ENCODE measurements at regions not wholly inside any gene's neighbourhood (a gene's known extent, or its start where the extent isn't known, plus 50 kb on each side); places are given as distances from the start of the nearest gene placed in this dataset.

- POLR2A ChIA-PET = no interaction called here
Measured at GRCh38 chr5:155136216-155136850, 122.8 kb downstream of the KIF4B start.

GRCh38 chr5:155137683-155138082 is 124.1 kb downstream of the KIF4B start:
- H3K4me1 ChIP-seq (ENCODE audit: control insufficient read depth, insufficient read depth, low read length) = no peaks in the 10 kb centered on the region
- ChIA-PET POLR2A (no interaction called here), CTCF (no interaction called here)
- no peak for ATAC-seq
- no peak overlapping the region for H3K27ac ChIP-seq (ENCODE audit: low read length)
- H3K4me3 ChIP-seq (ENCODE audit: low read depth in 2 of 2, low read length in 2 of 2) = no peak overlapping the region
- H3K9me3 ChIP-seq (ENCODE audit: control insufficient read depth, insufficient read depth, low read depth, low read length) = no peaks in the 10 kb centered on the region
- BruUV-seq (replicated peaks) = no TSS peak
- DNase-seq (ENCODE audit: low read depth, low spot score) = no peak
- peaks cover 5% of the 10 kb centered on the region; the same call in 1 of the 2 replicates for H3K27me3 ChIP-seq (ENCODE audit: control insufficient read depth, insufficient read depth, low read length)
- TF ChIP-seq TCF7L2 (IDR thresholded peaks at IDR 0.05; ENCODE audit: low read depth, low read length) (no peak), REST (IDR thresholded peaks at IDR 0.05; ENCODE audit: insufficient read depth in 1 of 2, low read depth in 2 of 2, low read length in 1 of 2) (no peak)
- in situ Hi-C loops (cut with HindIII; ENCODE audit: low pct_unique_long_range_greater_than_20kb, low sequenced_read_pairs) = no loop called here
- intact Hi-C loops (cut with micrococcal nuclease; ENCODE audit: unreplicated experiment) = loop anchor here (5.0 kb wide), 2 partner anchors 1680 to 1995 kb away; no protein-coding TSS in a partner anchor
- H3K36me3 ChIP-seq (ENCODE audit: control insufficient read depth, insufficient read depth, low read length) = no peaks in the 10 kb centered on the region

More at GRCh38 chr5:155136216-155136850, 122.8 kb downstream of the KIF4B start:
- DNase-seq (ENCODE audit: low read depth, low spot score) (no peak), ATAC-seq (no peak)
- no peaks in the 10 kb centered on the region for H3K36me3 ChIP-seq (ENCODE audit: control insufficient read depth, insufficient read depth, low read length)
- H3K27me3 ChIP-seq (ENCODE audit: control insufficient read depth, insufficient read depth, low read length) = peaks cover 5% of the 10 kb centered on the region
- H3K9me3 ChIP-seq (ENCODE audit: control insufficient read depth, insufficient read depth, low read depth, low read length) = no peaks in the 10 kb centered on the region
- CTCF ChIA-PET = no interaction called here
- no peaks in the 10 kb centered on the region for H3K4me1 ChIP-seq (ENCODE audit: control insufficient read depth, insufficient read depth, low read length)
- no TSS peak for BruUV-seq (replicated peaks)
- in situ Hi-C loops (cut with HindIII; ENCODE audit: low pct_unique_long_range_greater_than_20kb, low sequenced_read_pairs) = no loop called here
- TF ChIP-seq REST (IDR thresholded peaks at IDR 0.05; ENCODE audit: insufficient read depth in 1 of 2, low read depth in 2 of 2, low read length in 1 of 2) (no peak), CTCF (IDR thresholded peaks at IDR 0.05) (no peak), POLR2AphosphoS5 (IDR thresholded peaks at IDR 0.05; ENCODE audit: low read depth, low read length) (no peak), SIN3A (IDR thresholded peaks at IDR 0.05; ENCODE audit: borderline replicate concordance, insufficient read depth, low read depth, low read length) (no peak), TCF7L2 (IDR thresholded peaks at IDR 0.05; ENCODE audit: low read depth, low read length) (no peak)
- intact Hi-C loops (cut with micrococcal nuclease; ENCODE audit: unreplicated experiment) = loop anchor here (5.0 kb wide), 2 partner anchors 1681 to 1996 kb away; no protein-coding TSS in a partner anchor
- no peak overlapping the region for H3K27ac ChIP-seq (ENCODE audit: low read length)
- no peak overlapping the region for H3K4me3 ChIP-seq (ENCODE audit: low read depth in 2 of 2, low read length in 2 of 2)
